Mucosa of descending colon (tissue), 3 donors: ENCODE measurements at regions not wholly inside any gene's neighbourhood (a gene's known extent, or its start where the extent isn't known, plus 50 kb on each side); places are given as distances from the start of the nearest gene placed in this dataset.
"Not testable (repeated sequence)": the region's sequence is repeated elsewhere in the genome, so short reads cannot be mapped to it uniquely, and the experiment has no call there.

Source experiments
- ATAC-seq: fragments of 200-7000 bp; cut with Tn5 transposase; one replicate; pipeline ENCODE4 v1.9.1; 2020; ENCODE audit warnings: mild to moderate bottlenecking, moderate library complexity
- DNase-seq, 3 donors: peaks; one replicate each; pipeline ENCODE4 v3.0.0-alpha.2; 2020
- H3K36me3 ChIP-seq: fragments of 200-600 bp; one replicate; pipeline ENCODE4 v1.8.0; 2021; ENCODE audit warnings: low read depth, mild to moderate bottlenecking
- H3K4me1 ChIP-seq: fragments of 200-600 bp; one replicate; pipeline ENCODE4 v1.8.0; 2021; ENCODE audit warnings: low read depth, mild to moderate bottlenecking
- H3K4me3 ChIP-seq: fragments of 200-600 bp; one replicate; pipeline ENCODE4 v1.8.0; 2021; ENCODE audit warnings: mild to moderate bottlenecking
- H3K9me3 ChIP-seq: fragments of 200-600 bp; one replicate; pipeline ENCODE4 v1.8.0; 2021; ENCODE audit warnings: mild to moderate bottlenecking
- intact Hi-C, 2 donors: fragments of 100-400 bp; cut with DNase I in 1 of 2; cut with micrococcal nuclease in 1 of 2; formaldehyde crosslinking; loops; one replicate each; pipeline versions ENCODE4 v1.11.0 to v1.11.1; 2022; cut with DNase I, micrococcal nuclease
- TF ChIP-seq, protein P1 (sequence below): fragments of 200-600 bp; IDR thresholded peaks from one replicate; pipeline ENCODE4 v1.8.0; 2022; ENCODE audit warnings: antibody characterized with exemption, mild to moderate bottlenecking
- donor health status: DM: no; HTN: no; CAD: no; lungs with moderate emphysema.
- donor health status: DM: no; HTN: no; CAD: no.
- donor health status: DM: no; HTN: yes; CAD: no.

DNA sequence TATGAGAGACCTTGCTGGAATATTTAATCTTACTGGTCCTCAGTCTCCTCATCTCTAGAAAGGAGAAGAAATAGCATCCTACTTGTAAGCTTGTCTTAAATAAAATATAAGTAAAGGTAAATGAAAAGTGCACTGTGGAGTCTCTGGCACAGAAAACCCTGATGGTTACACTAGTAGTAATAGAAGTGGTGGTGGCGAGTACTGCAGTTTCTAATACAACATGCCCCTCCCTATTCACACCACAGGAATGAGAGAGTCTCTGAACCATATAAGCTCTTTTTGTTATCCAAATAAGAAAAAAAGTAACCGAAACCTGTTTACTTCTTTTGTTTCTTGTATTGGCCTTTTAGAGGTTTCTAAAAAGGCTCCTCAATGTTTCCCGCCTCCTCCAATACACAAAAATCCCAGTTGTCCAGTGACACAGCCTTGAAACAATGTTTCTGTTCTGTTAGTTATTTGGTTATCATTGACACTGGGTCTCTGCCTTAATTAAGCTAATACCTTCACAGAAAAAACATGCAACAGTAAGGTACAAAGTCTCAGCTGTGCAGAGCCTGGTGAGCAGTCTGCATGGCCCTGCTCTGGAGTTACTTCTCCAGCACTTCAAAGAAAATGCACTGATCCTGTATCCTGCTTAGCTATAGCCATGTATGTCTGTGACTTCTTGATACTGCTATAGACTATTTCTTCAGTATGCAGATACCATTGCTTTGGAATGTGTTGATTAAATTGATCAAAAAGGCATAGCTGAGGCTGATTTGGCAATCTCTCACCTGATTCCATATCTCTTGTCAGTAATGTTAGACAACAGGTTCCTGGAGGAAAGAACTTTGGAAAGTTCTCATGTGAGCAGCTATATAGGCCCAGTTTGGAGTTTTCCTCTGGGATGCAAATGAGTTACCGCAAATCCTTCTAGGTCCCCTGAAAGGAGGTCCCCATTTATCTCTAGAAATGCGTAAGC is 315.6 kb upstream of the IL12A start:
- H3K4me1 ChIP-seq: no peaks in the 10 kb centered on the region
- ATAC-seq (no peak), DNase-seq (no peak)
- no peaks in the 10 kb centered on the region for H3K9me3 ChIP-seq
- TF ChIP-seq, protein P1, sequence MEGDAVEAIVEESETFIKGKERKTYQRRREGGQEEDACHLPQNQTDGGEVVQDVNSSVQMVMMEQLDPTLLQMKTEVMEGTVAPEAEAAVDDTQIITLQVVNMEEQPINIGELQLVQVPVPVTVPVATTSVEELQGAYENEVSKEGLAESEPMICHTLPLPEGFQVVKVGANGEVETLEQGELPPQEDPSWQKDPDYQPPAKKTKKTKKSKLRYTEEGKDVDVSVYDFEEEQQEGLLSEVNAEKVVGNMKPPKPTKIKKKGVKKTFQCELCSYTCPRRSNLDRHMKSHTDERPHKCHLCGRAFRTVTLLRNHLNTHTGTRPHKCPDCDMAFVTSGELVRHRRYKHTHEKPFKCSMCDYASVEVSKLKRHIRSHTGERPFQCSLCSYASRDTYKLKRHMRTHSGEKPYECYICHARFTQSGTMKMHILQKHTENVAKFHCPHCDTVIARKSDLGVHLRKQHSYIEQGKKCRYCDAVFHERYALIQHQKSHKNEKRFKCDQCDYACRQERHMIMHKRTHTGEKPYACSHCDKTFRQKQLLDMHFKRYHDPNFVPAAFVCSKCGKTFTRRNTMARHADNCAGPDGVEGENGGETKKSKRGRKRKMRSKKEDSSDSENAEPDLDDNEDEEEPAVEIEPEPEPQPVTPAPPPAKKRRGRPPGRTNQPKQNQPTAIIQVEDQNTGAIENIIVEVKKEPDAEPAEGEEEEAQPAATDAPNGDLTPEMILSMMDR: no peak
- H3K36me3 ChIP-seq: no peaks in the 10 kb centered on the region
- intact Hi-C loops: no loop called here
- H3K4me3 ChIP-seq: no peak overlapping the region

DNA sequence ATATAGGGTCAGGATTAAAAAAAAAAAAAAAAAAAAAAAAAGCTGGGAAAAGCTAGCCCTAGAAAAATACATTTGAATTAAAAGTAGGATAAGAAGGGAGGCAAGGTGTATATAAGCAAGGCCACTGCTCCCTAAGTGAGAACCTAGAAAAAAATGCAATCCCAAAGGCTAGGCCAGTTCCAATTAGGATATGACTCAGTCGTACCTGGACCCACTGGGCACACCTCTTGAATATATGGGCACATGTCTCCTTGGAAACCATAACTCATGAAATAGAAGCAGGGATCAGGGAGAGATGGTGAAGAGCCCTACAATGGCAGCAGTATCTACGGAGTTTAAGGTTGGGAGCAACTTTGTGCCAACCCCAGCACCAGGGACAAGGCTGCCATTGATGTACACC is 314.1 kb upstream of the IL12A start:
- DNase-seq (no peak), ATAC-seq (no peak)
- intact Hi-C loops: no loop called here
- H3K4me3 ChIP-seq: no peak overlapping the region
- no peaks in the 10 kb centered on the region for H3K9me3 ChIP-seq
- no peaks in the 10 kb centered on the region for H3K36me3 ChIP-seq
- TF ChIP-seq, protein P1: no peak
- H3K4me1 ChIP-seq: no peaks in the 10 kb centered on the region

GRCh38 chr3:159675285-159675684 is 313.4 kb upstream of the IL12A start:
- no peaks in the 10 kb centered on the region for H3K4me1 ChIP-seq
- TF ChIP-seq, protein P1: no peak
- no peak overlapping the region for H3K4me3 ChIP-seq
- H3K9me3 ChIP-seq: no peaks in the 10 kb centered on the region
- DNase-seq (no peak), ATAC-seq (no peak)
- intact Hi-C loops: no loop called here
- no peaks in the 10 kb centered on the region for H3K36me3 ChIP-seq

DNA sequence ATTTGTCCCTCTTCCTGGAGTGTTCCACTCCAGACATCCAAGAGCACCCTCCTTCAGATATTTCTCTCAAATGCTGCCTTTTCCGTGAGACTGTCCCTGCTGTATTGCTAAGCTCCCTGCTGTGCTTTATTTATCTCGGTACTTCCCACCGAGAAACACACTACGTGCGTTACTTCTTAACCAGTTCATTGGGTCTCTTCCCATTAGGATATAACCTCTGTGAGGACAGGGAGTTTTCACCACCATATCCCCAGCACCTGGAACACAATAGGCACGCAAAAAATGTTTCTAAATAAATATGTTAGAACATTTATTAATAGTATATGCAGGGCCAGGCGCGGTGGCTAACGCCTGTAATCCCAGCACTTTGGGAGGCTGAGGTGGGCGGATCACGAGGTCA is 308.7 kb upstream of the IL12A start:
- Histone ChIP-seq H3K4me3 (no peak overlapping the region), H3K4me1 (no peaks in the 10 kb centered on the region), H3K36me3 (no peaks in the 10 kb centered on the region), H3K9me3 (no peaks in the 10 kb centered on the region)
- ATAC-seq: no peak
- no peak for DNase-seq
- intact Hi-C loops: no loop called here
- TF ChIP-seq, protein P1: no peak

DNA sequence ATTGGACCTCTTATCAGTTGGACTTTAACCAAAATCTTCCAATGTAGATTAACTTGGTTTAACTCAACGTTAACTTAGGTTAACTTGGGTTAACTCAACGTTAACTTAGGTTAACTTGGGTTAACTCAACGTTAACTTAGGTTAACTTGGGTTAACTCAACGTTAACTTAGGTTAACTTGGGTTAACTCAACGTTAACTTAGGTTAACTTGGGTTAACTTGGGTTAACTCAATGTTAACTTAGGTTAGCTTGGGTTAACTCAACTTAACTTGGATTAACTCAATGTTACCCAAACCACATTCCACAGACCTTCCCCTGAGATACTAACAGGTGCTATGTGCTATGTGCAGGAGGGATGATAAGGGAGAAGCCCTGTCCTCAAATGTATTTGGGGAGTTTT is 306.9 kb upstream of the IL12A start:
- H3K9me3 ChIP-seq, DNase-seq, H3K4me3 ChIP-seq, H3K36me3 ChIP-seq, H3K4me1 ChIP-seq, intact Hi-C loops, ATAC-seq: not testable (repeated sequence)

DNA sequence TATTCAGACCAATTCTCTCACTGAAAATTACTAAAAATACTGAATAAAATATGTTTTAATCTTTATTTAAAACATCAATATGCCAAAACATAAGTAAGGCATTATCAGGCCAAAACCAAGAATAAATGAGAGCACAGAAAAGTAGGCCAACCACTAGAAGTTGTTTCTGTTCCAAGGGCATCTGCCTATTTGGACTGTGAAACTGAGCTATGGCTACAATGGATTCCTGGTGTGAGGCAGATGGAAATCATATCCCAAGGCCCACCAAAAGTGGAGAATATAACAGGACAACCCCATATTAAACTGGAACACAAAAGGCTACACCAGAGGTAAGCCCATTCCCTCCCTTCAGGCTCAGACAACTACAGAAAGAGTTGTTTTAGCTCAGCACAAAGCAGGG is 302.8 kb upstream of the IL12A start:
- no peaks in the 10 kb centered on the region for H3K4me1 ChIP-seq
- no peak for ATAC-seq
- H3K9me3 ChIP-seq: no peaks in the 10 kb centered on the region
- TF ChIP-seq, protein P1: no peak
- intact Hi-C loops: no loop called here
- H3K36me3 ChIP-seq: no peaks in the 10 kb centered on the region
- no peak for DNase-seq
- no peak overlapping the region for H3K4me3 ChIP-seq
